CD14-positive monocyte (primary cell): ENCODE measurements at regions not wholly inside any gene's neighbourhood (a gene's known extent, or its start where the extent isn't known, plus 50 kb on each side); places are given as distances from the start of the nearest gene placed in this dataset.

Experiments
- DNase-seq, 3 donors: peaks; one replicate each; pipeline ENCODE4 v3.0.0-alpha.2; 2011 to 2022
- H2AFZ ChIP-seq: 2 replicates; pipeline ENCODE4 v1.6.0; 2012; ENCODE audit warnings: mild to moderate bottlenecking, low read depth, low read length, inconsistent platforms; ENCODE audit not compliant: insufficient read depth, poor library complexity, severe bottlenecking
- H3K27ac ChIP-seq, 2 donors: 1 replicate in 1 of 2; 2 replicates in 1 of 2; pipeline ENCODE4 v1.5.1; 2012 to 2013; ENCODE audit warnings: low read length in 2 of 2, control low read depth in 1 of 2, inconsistent platforms in 1 of 2, low read depth in 1 of 2, mild to moderate bottlenecking in 1 of 2
- H3K27me3 ChIP-seq, 2 donors: one replicate each; pipeline versions ENCODE4 v1.6.0 to v1.6.1; 2011 to 2013; ENCODE audit warnings: low read length in 2 of 2; ENCODE audit not compliant: control insufficient read depth in 2 of 2, insufficient read depth in 2 of 2
- H3K36me3 ChIP-seq, 2 donors: replicated peaks in 1 of 2; 1 replicate in 1 of 2; 2 replicates in 1 of 2; pipeline versions ENCODE4 v1.5.1 to v1.6.1; 2012 to 2013; ENCODE audit warnings: low read length in 2 of 2, control low read depth in 1 of 2, inconsistent platforms in 1 of 2, mild to moderate bottlenecking in 1 of 2; ENCODE audit not compliant: insufficient read depth in 2 of 2, control insufficient read depth in 1 of 2
- H3K4me1 ChIP-seq, 2 donors: 1 replicate in 1 of 2; 2 replicates in 1 of 2; pipeline versions ENCODE4 v1.5.1 to v1.6.1; 2012 to 2013; ENCODE audit warnings: low read length in 2 of 2, control low read depth in 1 of 2, inconsistent platforms in 1 of 2, mild to moderate bottlenecking in 1 of 2, moderate library complexity in 1 of 2; ENCODE audit not compliant: insufficient read depth in 2 of 2, control insufficient read depth in 1 of 2
- H3K4me2 ChIP-seq: replicated peaks from 2 replicates; pipeline ENCODE3; 2012; ENCODE audit warnings: low read length, moderate library complexity, mild to moderate bottlenecking; ENCODE audit not compliant: poor library complexity, severe bottlenecking; ENCODE audit errors: extremely low read depth
- H3K4me3 ChIP-seq, 3 experiments: fragments of 200-600 bp in 1 of 3; sonication (generic) in 1 of 3; replicated peaks in 1 of 3; 1 replicate in 2 of 3; 2 replicates in 1 of 3; pipeline ENCODE4 v1.5.1; 2011 to 2013; ENCODE audit warnings: low read length in 3 of 3, mild to moderate bottlenecking in 3 of 3, control low read depth in 2 of 3, low read depth in 2 of 3, inconsistent platforms in 1 of 3, moderate library complexity in 1 of 3
- H3K79me2 ChIP-seq: 2 replicates; pipeline ENCODE4 v1.6.0; 2012; ENCODE audit warnings: mild to moderate bottlenecking, control low read depth, inconsistent platforms, low read length, moderate library complexity; ENCODE audit not compliant: insufficient read depth
- H3K9ac ChIP-seq: 2 replicates; pipeline ENCODE4 v1.6.0; 2017; ENCODE audit warnings: low read length, mild to moderate bottlenecking; ENCODE audit not compliant: insufficient read depth, poor library complexity, severe bottlenecking
- H3K9me3 ChIP-seq, 2 donors: replicated peaks in 1 of 2; 1 replicate in 1 of 2; 2 replicates in 1 of 2; pipeline versions ENCODE4 v1.5.1 to v1.6.1; 2012 to 2013; ENCODE audit warnings: low read length in 2 of 2, control low read depth in 1 of 2; ENCODE audit not compliant: control insufficient read depth in 1 of 2, insufficient read depth in 1 of 2
- H4K20me1 ChIP-seq: 2 replicates; pipeline ENCODE4 v1.6.0; 2012; ENCODE audit warnings: mild to moderate bottlenecking, low read length, control low read depth, moderate library complexity; ENCODE audit not compliant: insufficient read depth
- H3K27ac Mint-ChIP-seq, 7 donors: one replicate each; pipeline ENCODE4 v1.8.0; 2020; ENCODE audit warnings: mild to moderate bottlenecking in 7 of 7, mixed read lengths in 7 of 7, moderate library complexity in 6 of 7, inconsistent platforms in 2 of 7
- H3K27me3 Mint-ChIP-seq, 3 donors: one replicate each; pipeline ENCODE4 v1.8.0; 2021 to 2022; ENCODE audit warnings: low read depth in 3 of 3, mild to moderate bottlenecking in 3 of 3, mixed read lengths in 3 of 3, moderate library complexity in 3 of 3, inconsistent platforms in 1 of 3
- H3K36me3 Mint-ChIP-seq, 2 donors: one replicate each; pipeline ENCODE4 v1.8.0; 2020; ENCODE audit warnings: mixed read lengths in 2 of 2, inconsistent platforms in 1 of 2, mild to moderate bottlenecking in 1 of 2
- H3K4me1 Mint-ChIP-seq: one replicate; pipeline ENCODE4 v1.8.0; 2020; ENCODE audit warnings: mild to moderate bottlenecking, mixed read lengths
- H3K4me3 Mint-ChIP-seq, 2 donors: one replicate each; pipeline ENCODE4 v1.8.0; 2020; ENCODE audit warnings: mild to moderate bottlenecking in 2 of 2, mixed read lengths in 2 of 2, moderate library complexity in 1 of 2
- H3K9me3 Mint-ChIP-seq, 7 donors: one replicate each; pipeline ENCODE4 v1.8.0; 2020 to 2022; ENCODE audit warnings: mixed read lengths in 7 of 7, mild to moderate bottlenecking in 6 of 7, moderate library complexity in 6 of 7, inconsistent platforms in 2 of 7
- CTCF ChIP-seq: fragments of 200-600 bp; IDR thresholded peaks from one replicate; pipeline ENCODE4 v1.8.0; 2022; ENCODE audit warnings: antibody characterized with exemption, mild to moderate bottlenecking
- WGBS: methylation state at CpG from one replicate; pipeline ENCODE4 v1.1.5; 2013; ENCODE audit warnings: missing lambda C conversion rate; ENCODE audit not compliant: insufficient coverage; 5-methylcytosine and 5-hydroxymethylcytosine counted together
- intact Hi-C, 2 donors: fragments of 100-400 bp; cut with micrococcal nuclease; formaldehyde crosslinking; loops; one replicate each; pipeline versions ENCODE4 v1.15.0 to v1.15.1; 2023

- no peaks in the 10 kb centered on the region for H4K20me1 ChIP-seq
- H3K4me3 ChIP-seq = no peak overlapping the region
- H3K79me2 ChIP-seq = no peaks in the 10 kb centered on the region
- no peak overlapping the region for H3K27ac ChIP-seq
- no peaks in the 10 kb centered on the region for H3K4me1 ChIP-seq
- no peaks in the 10 kb centered on the region for H3K27me3 ChIP-seq
- H3K9ac ChIP-seq = no peak overlapping the region
- TF ChIP-seq CTCF = no peak
- intact Hi-C loops = no loop called here
- H3K27me3 Mint-ChIP-seq = no peaks in the 10 kb centered on the region
- H3K36me3 Mint-ChIP-seq = no peaks in the 10 kb centered on the region
- DNase-seq = no peak
- H3K4me3 Mint-ChIP-seq = no peak overlapping the region
- H3K4me1 Mint-ChIP-seq = no peaks in the 10 kb centered on the region
- no peaks in the 10 kb centered on the region for H3K36me3 ChIP-seq
- no peak overlapping the region for H3K27ac Mint-ChIP-seq
- no peaks in the 10 kb centered on the region for H3K9me3 Mint-ChIP-seq
- no peak overlapping the region for H2AFZ ChIP-seq
- H3K4me2 ChIP-seq = no peak overlapping the region
- 76% methylated on average over 2 of the region's 5 CpGs for WGBS
- H3K9me3 ChIP-seq = no peaks in the 10 kb centered on the region
Measured at GRCh38 chr5:155908543-155908942, 418.4 kb upstream of the SGCD start.

GRCh38 chr5:155912291-155912690, 414.7 kb upstream of the SGCD start:
- DNase-seq = no peak
- Histone ChIP-seq H3K27me3 (no peaks in the 10 kb centered on the region), H3K4me1 (no peaks in the 10 kb centered on the region), H3K36me3 (no peaks in the 10 kb centered on the region), H4K20me1 (no peaks in the 10 kb centered on the region), H3K79me2 (no peaks in the 10 kb centered on the region), H3K4me2 (no peak overlapping the region), H3K4me3 (no peak overlapping the region), H3K27ac (no peak overlapping the region), H2AFZ (no peak overlapping the region), H3K9me3 (no peaks in the 10 kb centered on the region), H3K9ac (no peak overlapping the region)
- Mint-ChIP-seq H3K27me3 (no peaks in the 10 kb centered on the region), H3K4me3 (no peak overlapping the region), H3K9me3 (no peaks in the 10 kb centered on the region), H3K27ac (no peak overlapping the region), H3K4me1 (no peaks in the 10 kb centered on the region), H3K36me3 (no peaks in the 10 kb centered on the region)
- intact Hi-C loops = no loop called here
- no peak for TF ChIP-seq CTCF
- no CpG with 5 or more reads among the region's 5 CpGs for WGBS
